Stomach (tissue), 8 donors: ENCODE measurements at regions not wholly inside any gene's neighbourhood (a gene's known extent, or its start where the extent isn't known, plus 50 kb on each side); places are given as distances from the start of the nearest gene placed in this dataset.

Source experiments
- DNase-seq, 2 donors: peaks; one replicate each; pipeline versions ENCODE4 v3.0.0 to v3.0.0-alpha.2; 2013 to 2019
- H3K27ac ChIP-seq, 5 donors: fragments of 200-600 bp in 4 of 5; sonication (generic) in 4 of 5; one replicate each; pipeline ENCODE4 v1.5.1; 2013 to 2019; ENCODE audit warnings: mild to moderate bottlenecking in 1 of 5, moderate library complexity in 1 of 5
- H3K27me3 ChIP-seq, 3 donors: fragments of 200-600 bp; sonication (generic); one replicate each; pipeline ENCODE4 v1.5.1; 2017 to 2019; ENCODE audit warnings: mixed run types in 1 of 3
- H3K36me3 ChIP-seq, 4 donors: fragments of 200-600 bp; sonication (generic); 1 replicate in 3 of 4; 2 replicates in 1 of 4; pipeline ENCODE4 v1.5.1; 2016 to 2019
- H3K4me1 ChIP-seq, 4 donors: fragments of 200-600 bp; sonication (generic); one replicate each; pipeline ENCODE4 v1.5.1; 2016 to 2019
- H3K4me3 ChIP-seq, 4 donors: fragments of 200-600 bp; sonication (generic) in 3 of 4; one replicate each; pipeline ENCODE4 v1.5.1; 2016 to 2019; ENCODE audit warnings: mild to moderate bottlenecking in 1 of 4
- H3K9me3 ChIP-seq, 4 donors: fragments of 200-600 bp; sonication (generic); one replicate each; pipeline ENCODE4 v1.5.1; 2016 to 2019
- CTCF ChIP-seq, 7 experiments: fragments of 450-650 bp in 4 of 7; fragments of 200-600 bp in 3 of 7; sonication (generic) in 3 of 7; IDR thresholded peaks; one replicate each; pipeline ENCODE4 v1.5.1; 2016 to 2019; ENCODE audit warnings: antibody characterized with exemption in 7 of 7, control low read depth in 2 of 7, mild to moderate bottlenecking in 1 of 7
- EP300 ChIP-seq: sonication (generic); formaldehyde crosslinking; IDR thresholded peaks from one replicate; pipeline ENCODE4 v1.6.1; 2017; ENCODE audit warnings: antibody characterized with exemption
- POLR2A ChIP-seq, 4 donors: fragments of 450-650 bp; IDR thresholded peaks; one replicate each; pipeline ENCODE4 v1.6.1; 2016; ENCODE audit warnings: antibody characterized with exemption in 4 of 4, control low read depth in 2 of 4, mild to moderate bottlenecking in 1 of 4, moderate library complexity in 1 of 4
- POLR2AphosphoS5 ChIP-seq, 3 donors: sonication (generic); formaldehyde crosslinking; IDR thresholded peaks; one replicate each; pipeline ENCODE4 v1.6.1; 2016; ENCODE audit warnings: antibody characterized with exemption in 3 of 3
- WGBS, 5 donors: extraction: QIAGEN DNeasy Blood & Tissue Kit in 3 of 5; methylation state at CpG; one replicate each; pipeline versions ENCODE4 v1.1.5 to v1.1.7; 2013 to 2018; 5-methylcytosine and 5-hydroxymethylcytosine counted together
- intact Hi-C: fragments of 100-400 bp; cut with DNase I; formaldehyde crosslinking; loops from one replicate; pipeline ENCODE4 v1.15.1; 2023; ENCODE audit warnings: low total_unique reads
- donor health status: healthy with polysubstance abuse.
- donor health status: Bipolar disorder and iron deficiency.
- donor health status: healthy.

- no peak for DNase-seq
- peaks cover 0 to 7% (median 0%) of the 10 kb centered on the region in 3 donors for H3K27me3 ChIP-seq
- intact Hi-C loops = no loop called here
- H3K9me3 ChIP-seq = no peaks in the 10 kb centered on the region
- no peaks in the 10 kb centered on the region for H3K4me1 ChIP-seq
- WGBS, 5 donors = 59 to 81% (median 74%) methylated on average over 13 to 22 of the region's 22 CpGs
- no peak overlapping the region for H3K4me3 ChIP-seq
- TF ChIP-seq EP300 (no peak), POLR2AphosphoS5 (IDR thresholded peaks at IDR 0.05) (no peak), POLR2A (IDR thresholded peaks at IDR 0.05) (no peak), CTCF (IDR thresholded peaks at IDR 0.05) (no peak)
- H3K36me3 ChIP-seq = no peaks in the 10 kb centered on the region
- H3K27ac ChIP-seq = no peak overlapping the region
Observed at GRCh38 chr11:119788911-119789560, 60.0 kb upstream of the NECTIN1 start.

GRCh38 chr11:119788096-119788883, 59.3 kb upstream of the NECTIN1 start:
- H3K4me3 ChIP-seq = no peak overlapping the region
- no peak for TF ChIP-seq POLR2A (IDR thresholded peaks at IDR 0.05)
- no peak for TF ChIP-seq CTCF (IDR thresholded peaks at IDR 0.05)
- TF ChIP-seq EP300 = no peak
- TF ChIP-seq POLR2AphosphoS5 (IDR thresholded peaks at IDR 0.05) = no peak
- H3K36me3 ChIP-seq = no peaks in the 10 kb centered on the region
- H3K27ac ChIP-seq = no peak overlapping the region
- H3K27me3 ChIP-seq = peaks cover 0 to 7% (median 0%) of the 10 kb centered on the region in 3 donors
- 77 to 81% (median 77%) methylated on average over 11 to 12 of the region's 12 CpGs for whole genome bisulfite sequencing, 5 donors
- DNase-seq = no peak
- H3K9me3 ChIP-seq = no peaks in the 10 kb centered on the region
- H3K4me1 ChIP-seq = no peaks in the 10 kb centered on the region
- intact Hi-C loops = no loop called here

GRCh38 chr11:119787074-119787461, 58.1 kb upstream of the NECTIN1 start:
- intact Hi-C loops = no loop called here
- Histone ChIP-seq H3K36me3 (no peaks in the 10 kb centered on the region), H3K4me3 (no peak overlapping the region), H3K9me3 (no peaks in the 10 kb centered on the region), H3K27me3 (peaks cover 0 to 18% (median 0%) of the 10 kb centered on the region in 3 donors), H3K4me1 (no peaks in the 10 kb centered on the region), H3K27ac (no peak overlapping the region)
- TF ChIP-seq POLR2A (IDR thresholded peaks at IDR 0.05) (no peak), CTCF (IDR thresholded peaks at IDR 0.05) (no peak), POLR2AphosphoS5 (IDR thresholded peaks at IDR 0.05) (no peak), EP300 (no peak)
- 69 to 80% (median 78%) methylated on average over 5 to 6 of the region's 6 CpGs for WGBS, 5 donors
- DNase-seq = no peak

- no peak overlapping the region for H3K27ac ChIP-seq
- 88 to 92% (median 90%) methylated on average over 10 of the region's 10 CpGs for WGBS, 5 donors
- DNase-seq = no peak
- no peaks in the 10 kb centered on the region for H3K36me3 ChIP-seq
- H3K27me3 ChIP-seq = peaks cover 0 to 23% (median 0%) of the 10 kb centered on the region in 3 donors
- intact Hi-C loops = no loop called here
- no peaks in the 10 kb centered on the region for H3K9me3 ChIP-seq
- TF ChIP-seq POLR2AphosphoS5 (IDR thresholded peaks at IDR 0.05) = no peak
- TF ChIP-seq EP300 = no peak
- TF ChIP-seq POLR2A (IDR thresholded peaks at IDR 0.05) = no peak
- no peak for TF ChIP-seq CTCF (IDR thresholded peaks at IDR 0.05)
- H3K4me1 ChIP-seq = no peaks in the 10 kb centered on the region
- no peak overlapping the region for H3K4me3 ChIP-seq
Observed at GRCh38 chr11:119786431-119787073, 57.6 kb upstream of the NECTIN1 start.
